22Rv1 (cell line): ENCODE measurements at regions not wholly inside any gene's neighbourhood (a gene's known extent, or its start where the extent isn't known, plus 50 kb on each side); places are given as distances from the start of the nearest gene placed in this dataset.

Experiments used
- H3K27ac ChIP-seq: fragments of 450-650 bp; 2 replicates; pipeline ENCODE4 v1.5.1; 2017
- ZFX ChIP-seq: fragments of 450-650 bp; IDR thresholded peaks from 2 replicates; pipeline ENCODE4 v1.6.1; 2017; ENCODE audit warnings: antibody characterized with exemption, borderline replicate concordance
- TF ChIP-seq, protein P1 (sequence below): fragments of 450-650 bp; IDR thresholded peaks from 2 replicates; pipeline ENCODE4 v1.5.1; 2017; ENCODE audit warnings: mild to moderate bottlenecking

DNA sequence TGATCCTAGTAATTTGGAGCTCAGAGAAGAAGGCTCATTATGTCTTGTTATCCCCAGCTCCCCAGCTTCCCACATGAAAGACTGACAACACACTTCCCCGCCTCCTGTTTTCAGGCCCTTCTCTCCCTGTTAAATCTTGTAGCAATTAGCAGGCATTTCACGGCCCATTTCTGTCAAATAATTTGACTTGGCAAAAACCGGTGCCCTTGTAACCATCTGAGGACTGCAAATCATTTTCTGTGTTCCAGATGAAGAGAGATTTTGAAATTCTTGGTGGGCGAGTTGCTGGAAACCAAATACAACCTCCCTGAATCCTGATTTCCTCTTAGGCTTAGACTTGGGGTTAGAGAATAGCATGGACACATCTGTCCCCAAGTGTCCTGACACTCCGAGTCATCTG is 109.7 kb downstream of the MSX2 start:
- TF ChIP-seq, protein P1, sequence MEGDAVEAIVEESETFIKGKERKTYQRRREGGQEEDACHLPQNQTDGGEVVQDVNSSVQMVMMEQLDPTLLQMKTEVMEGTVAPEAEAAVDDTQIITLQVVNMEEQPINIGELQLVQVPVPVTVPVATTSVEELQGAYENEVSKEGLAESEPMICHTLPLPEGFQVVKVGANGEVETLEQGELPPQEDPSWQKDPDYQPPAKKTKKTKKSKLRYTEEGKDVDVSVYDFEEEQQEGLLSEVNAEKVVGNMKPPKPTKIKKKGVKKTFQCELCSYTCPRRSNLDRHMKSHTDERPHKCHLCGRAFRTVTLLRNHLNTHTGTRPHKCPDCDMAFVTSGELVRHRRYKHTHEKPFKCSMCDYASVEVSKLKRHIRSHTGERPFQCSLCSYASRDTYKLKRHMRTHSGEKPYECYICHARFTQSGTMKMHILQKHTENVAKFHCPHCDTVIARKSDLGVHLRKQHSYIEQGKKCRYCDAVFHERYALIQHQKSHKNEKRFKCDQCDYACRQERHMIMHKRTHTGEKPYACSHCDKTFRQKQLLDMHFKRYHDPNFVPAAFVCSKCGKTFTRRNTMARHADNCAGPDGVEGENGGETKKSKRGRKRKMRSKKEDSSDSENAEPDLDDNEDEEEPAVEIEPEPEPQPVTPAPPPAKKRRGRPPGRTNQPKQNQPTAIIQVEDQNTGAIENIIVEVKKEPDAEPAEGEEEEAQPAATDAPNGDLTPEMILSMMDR, result no peak
- TF ChIP-seq ZFX, result no peak
- no peak overlapping the region for H3K27ac ChIP-seq

DNA sequence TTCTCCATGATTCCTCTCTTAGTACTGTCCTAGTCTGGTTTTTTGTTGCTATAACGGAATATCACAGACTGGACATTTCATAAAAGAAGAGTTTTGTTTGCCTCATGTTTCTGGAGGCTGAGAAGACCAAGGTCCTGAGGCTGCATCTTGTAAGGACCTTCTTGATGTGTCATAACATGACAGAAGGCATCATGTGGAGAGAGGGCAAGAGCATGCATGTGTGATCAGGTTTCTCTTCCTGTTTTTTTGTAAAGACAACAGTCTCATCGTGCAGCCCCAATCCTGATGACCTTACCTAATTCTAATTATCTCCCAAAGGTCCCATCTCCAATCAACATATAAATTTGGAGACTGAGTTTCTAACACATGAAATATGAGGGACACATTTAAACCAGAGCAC is 108.4 kb downstream of the MSX2 start:
- H3K27ac ChIP-seq, result no peak overlapping the region
- TF ChIP-seq ZFX, result no peak
- TF ChIP-seq, protein P1, result no peak

DNA sequence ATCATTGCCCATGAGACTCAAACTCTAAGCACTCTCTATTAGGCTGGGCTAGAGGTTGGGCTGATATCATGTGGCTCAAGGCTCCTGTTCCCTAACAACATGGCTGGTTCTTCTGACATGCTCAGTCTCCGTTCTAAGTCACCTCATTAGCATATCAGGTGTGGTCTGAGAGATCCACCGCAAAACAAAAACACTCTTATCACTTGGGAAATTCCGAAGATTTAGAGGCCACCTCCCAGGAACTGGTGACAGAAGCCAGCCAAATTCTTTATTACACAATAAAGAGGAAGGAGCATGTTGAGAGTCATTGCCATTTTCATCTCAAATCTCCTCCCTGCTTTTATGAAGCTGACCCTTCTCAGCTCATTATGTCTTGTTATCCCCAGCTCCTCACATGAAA is 107.6 kb downstream of the MSX2 start:
- H3K27ac ChIP-seq, result no peak overlapping the region
- TF ChIP-seq, protein P1, result no peak
- TF ChIP-seq ZFX, result no peak

DNA sequence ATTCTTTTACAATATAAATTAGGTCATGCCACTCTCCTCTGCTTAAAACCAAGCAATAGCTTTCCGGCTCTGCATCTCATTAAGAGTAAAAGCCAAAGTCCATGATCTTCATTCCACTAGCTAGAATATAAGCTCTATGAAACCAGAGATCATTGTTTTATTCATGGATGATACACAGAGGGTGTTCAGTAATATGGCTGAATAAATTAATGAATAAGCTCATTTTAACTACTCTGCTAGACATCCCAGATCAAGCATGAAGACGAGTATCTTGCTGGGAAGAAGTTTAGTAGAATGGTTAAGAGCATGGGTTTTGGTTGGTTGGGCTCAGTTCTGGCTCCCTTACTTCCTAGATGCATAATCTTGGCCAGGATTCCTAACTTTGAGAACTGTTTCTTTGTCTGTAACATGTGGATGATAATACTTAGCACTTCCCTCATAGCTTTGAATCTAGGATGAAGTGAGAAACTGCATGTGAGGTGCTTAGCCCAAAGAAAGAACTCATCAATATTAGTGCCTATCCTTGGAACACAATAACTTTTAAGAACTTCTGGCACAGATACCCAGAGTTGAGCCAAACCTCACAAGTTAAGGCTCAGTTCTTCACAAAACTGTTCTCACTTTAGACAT is 106.8 kb downstream of the MSX2 start:
- no peak overlapping the region for H3K27ac ChIP-seq
- TF ChIP-seq ZFX, result no peak
- TF ChIP-seq, protein P1, result no peak

DNA sequence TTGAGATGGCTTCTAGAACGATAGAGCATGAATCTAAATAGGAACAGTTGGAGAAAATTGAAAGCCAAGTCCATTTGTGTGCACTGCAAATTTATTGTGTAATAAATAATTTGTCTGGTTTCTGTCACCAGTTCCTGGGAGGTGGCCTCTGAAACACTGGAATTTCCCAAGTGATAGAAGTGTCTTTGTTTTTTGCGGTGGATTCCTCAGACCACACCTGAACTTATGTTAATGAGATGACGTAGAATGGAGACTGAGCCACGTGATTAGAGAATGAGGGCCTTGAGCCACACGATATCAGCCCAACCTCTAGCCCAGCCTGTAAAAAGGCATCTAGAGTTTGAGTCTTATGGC is 105.1 kb downstream of the MSX2 start:
- no peak for TF ChIP-seq ZFX
- TF ChIP-seq, protein P1, result no peak
- H3K27ac ChIP-seq, result no peak overlapping the region

DNA sequence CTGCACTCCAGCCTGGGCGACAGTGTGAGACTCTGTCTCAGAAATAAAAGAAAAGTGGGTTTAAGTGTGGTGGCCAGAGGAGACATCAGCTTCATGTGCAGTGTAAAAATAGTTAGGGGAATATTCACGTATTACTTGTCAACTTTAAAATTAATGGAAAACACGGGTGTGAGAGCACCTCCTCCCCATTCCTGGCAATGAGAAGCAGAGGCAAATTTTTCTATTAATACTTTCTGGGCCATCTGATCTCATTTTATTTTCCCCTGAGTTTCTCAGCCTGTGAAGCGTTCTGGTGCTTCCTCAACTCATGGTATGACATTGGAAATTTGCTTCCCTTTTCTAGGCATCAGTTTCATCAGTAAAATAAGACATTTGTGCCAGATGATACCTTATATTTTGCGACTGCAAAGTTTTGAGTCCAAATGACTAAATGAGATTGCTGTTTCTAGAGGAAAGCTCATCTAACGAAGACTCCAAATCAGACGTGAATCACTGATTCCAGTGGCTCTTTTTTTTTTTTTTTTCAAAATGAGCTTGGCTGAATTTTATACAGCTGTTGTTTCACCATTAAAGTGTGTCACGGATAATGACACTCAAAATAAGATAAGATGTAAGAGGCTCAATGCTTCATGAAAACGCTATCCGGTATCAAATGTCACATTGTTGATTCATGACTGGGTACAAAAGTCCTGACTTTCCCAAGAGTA is 104.6 kb downstream of the MSX2 start:
- no peak overlapping the region for H3K27ac ChIP-seq
- TF ChIP-seq, protein P1, result no peak
- no peak for TF ChIP-seq ZFX

DNA sequence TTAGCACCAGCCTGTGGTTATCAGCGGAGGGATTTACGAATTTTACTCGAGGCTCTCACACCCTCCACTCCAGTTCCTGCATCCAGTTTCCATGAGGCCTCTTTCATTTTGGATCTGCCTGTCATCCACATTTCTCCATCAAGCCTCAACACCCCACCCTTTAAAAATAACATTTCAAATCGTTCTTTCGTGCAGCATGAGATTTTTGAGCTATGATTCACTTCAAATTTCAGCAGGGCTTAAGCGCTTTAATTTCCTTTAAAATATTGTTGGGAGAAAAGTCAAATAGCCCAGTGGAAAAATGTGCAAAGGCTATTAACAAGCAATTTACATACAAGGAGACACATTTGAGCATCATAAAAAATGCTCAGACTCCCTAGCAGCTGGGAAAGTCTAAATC is 103.2 kb downstream of the MSX2 start:
- H3K27ac ChIP-seq, result no peak overlapping the region
- TF ChIP-seq ZFX, result no peak
- TF ChIP-seq, protein P1, result no peak
